Gastrocnemius medialis (tissue), 4 donors: ENCODE measurements at regions not wholly inside any gene's neighbourhood (a gene's known extent, or its start where the extent isn't known, plus 50 kb on each side); places are given as distances from the start of the nearest gene placed in this dataset.
"Not testable (repeated sequence)": the region's sequence is repeated elsewhere in the genome, so short reads cannot be mapped to it uniquely, and the experiment has no call there.

Experiments
- ATAC-seq, 2 donors: fragments of 150-250 bp; one replicate each; pipeline ENCODE4 v1.9.1; 2016
- DNase-seq, 2 donors: peaks; one replicate each; pipeline ENCODE4 v3.0.0-alpha.2; 2019
- H3K27ac ChIP-seq, 4 donors: fragments of 200-600 bp; sonication (generic); 1 replicate in 1 of 4; 2 replicates in 3 of 4; pipeline ENCODE4 v1.5.1; 2016 to 2018; ENCODE audit warnings: mild to moderate bottlenecking in 2 of 4, moderate library complexity in 1 of 4
- H3K27me3 ChIP-seq, 3 donors: fragments of 200-600 bp; sonication (generic) in 2 of 3; 1 replicate in 1 of 3; 2 replicates in 2 of 3; pipeline versions ENCODE4 v1.5.1 to v1.6.0; 2016 to 2019; ENCODE audit warnings: mild to moderate bottlenecking in 1 of 3, moderate library complexity in 1 of 3
- H3K36me3 ChIP-seq, 2 donors: fragments of 200-600 bp; sonication (generic) in 1 of 2; one replicate each; pipeline ENCODE4 v1.5.1; 2017 to 2018
- H3K4me1 ChIP-seq, 2 donors: fragments of 200-600 bp; sonication (generic) in 1 of 2; one replicate each; pipeline ENCODE4 v1.5.1; 2016 to 2017; ENCODE audit warnings: mild to moderate bottlenecking in 2 of 2
- H3K4me3 ChIP-seq, 4 donors: fragments of 200-600 bp; sonication (generic) in 3 of 4; 1 replicate in 1 of 4; 2 replicates in 3 of 4; pipeline ENCODE4 v1.5.1; 2016 to 2019; ENCODE audit warnings: mild to moderate bottlenecking in 2 of 4
- H3K9me3 ChIP-seq, 3 donors: fragments of 200-600 bp; sonication (generic) in 2 of 3; 1 replicate in 1 of 3; 2 replicates in 2 of 3; pipeline ENCODE4 v1.5.1; 2016 to 2019
- POLR2A ChIP-seq, 2 donors: fragments of 450-650 bp; IDR thresholded peaks; one replicate each; pipeline ENCODE4 v1.6.1; 2017; ENCODE audit warnings: antibody characterized with exemption in 2 of 2, mild to moderate bottlenecking in 2 of 2, moderate library complexity in 2 of 2
- in situ Hi-C, 4 donors: fragments of 200-750 bp; cut with MboI; loops; one replicate each; pipeline versions ENCODE4 v1.15.0 to v1.8.0; 2017; ENCODE audit warnings: low sequenced_read_pairs in 4 of 4
- intact Hi-C: fragments of 100-400 bp; cut with DNase I; formaldehyde crosslinking; loops from one replicate; pipeline ENCODE4 v1.15.1; 2023; ENCODE audit warnings: low total_unique reads

- H3K4me1 ChIP-seq, H3K36me3 ChIP-seq, intact Hi-C loops, H3K9me3 ChIP-seq, ATAC-seq, H3K27me3 ChIP-seq, in situ Hi-C loops, DNase-seq, H3K4me3 ChIP-seq: not testable (repeated sequence)
- peak overlapping the region; percentile 10 to 81 (median 40) for H3K27ac ChIP-seq
Observed at GRCh38 chr1:149157409-149157808, 54.1 kb upstream of the NBPF9 start.

GRCh38 chr1:149158308-149158707, 55.0 kb upstream of the NBPF9 start:
- H3K4me3 ChIP-seq, in situ Hi-C loops, H3K9me3 ChIP-seq, H3K4me1 ChIP-seq, intact Hi-C loops, H3K36me3 ChIP-seq, H3K27me3 ChIP-seq: not testable (repeated sequence)
- ATAC-seq, result peak in 1 of 2 donors; percentile 48
- peak overlapping the region; percentile 64 to 81 (median 74) for H3K27ac ChIP-seq
- peak in 1 of 2 donors; percentile 14 for DNase-seq

GRCh38 chr1:149163063-149163444, 59.7 kb upstream of the NBPF9 start:
- H3K27ac ChIP-seq, result peak overlapping the region; percentile 13 to 62 (median 24)
- H3K27me3 ChIP-seq, H3K4me3 ChIP-seq: not testable (repeated sequence)

GRCh38 chr1:149174765-149175164, 71.4 kb upstream of the NBPF9 start:
- ATAC-seq, in situ Hi-C loops, H3K4me3 ChIP-seq: not testable (repeated sequence)

More at GRCh38 chr1:149163063-149163444, 59.7 kb upstream of the NBPF9 start:
- in situ Hi-C loops, DNase-seq, H3K9me3 ChIP-seq, H3K4me1 ChIP-seq, H3K36me3 ChIP-seq, intact Hi-C loops: not testable (repeated sequence)
- ATAC-seq, result peak; percentile 70 to 93

GRCh38 chr1:149175812-149176211, 72.5 kb upstream of the NBPF9 start:
- H3K36me3 ChIP-seq, H3K9me3 ChIP-seq, intact Hi-C loops, ATAC-seq, in situ Hi-C loops, H3K4me1 ChIP-seq, H3K27me3 ChIP-seq: not testable (repeated sequence)
- Histone ChIP-seq H3K4me3 (peak overlapping the region; percentile 53 to 58 (median 54)), H3K27ac (peak overlapping the region; percentile 57 to 64 (median 59))
- peak in 1 of 2 donors; percentile 47 for DNase-seq

More at GRCh38 chr1:149174765-149175164, 71.4 kb upstream of the NBPF9 start:
- H3K9me3 ChIP-seq, intact Hi-C loops, H3K4me1 ChIP-seq, DNase-seq, H3K27me3 ChIP-seq, H3K36me3 ChIP-seq, H3K27ac ChIP-seq: not testable (repeated sequence)

GRCh38 chr1:149176453-149177316, 73.3 kb upstream of the NBPF9 start:
- ATAC-seq, H3K36me3 ChIP-seq, intact Hi-C loops, in situ Hi-C loops, H3K9me3 ChIP-seq, H3K4me1 ChIP-seq, H3K27me3 ChIP-seq: not testable (repeated sequence)
- peak; percentile 17 to 50 for DNase-seq
- peak; percentile 6 to 29 for TF ChIP-seq POLR2A (IDR thresholded peaks at IDR 0.05)
- Histone ChIP-seq H3K27ac (peak overlapping the region; percentile 78 to 85 (median 82)), H3K4me3 (peak overlapping the region; percentile 58 to 71 (median 63))

- in situ Hi-C loops, H3K27me3 ChIP-seq, H3K9me3 ChIP-seq, intact Hi-C loops, H3K4me1 ChIP-seq, DNase-seq, ATAC-seq, H3K4me3 ChIP-seq, H3K36me3 ChIP-seq: not testable (repeated sequence)
- H3K27ac ChIP-seq, result peak overlapping the region in 3 of 4 donors; percentile 19 to 62 (median 57)
Observed at GRCh38 chr1:149190742-149191141, 87.4 kb upstream of the NBPF9 start.

GRCh38 chr1:149196651-149197050, 93.3 kb upstream of the NBPF9 start:
- H3K27me3 ChIP-seq, in situ Hi-C loops, H3K4me1 ChIP-seq, H3K9me3 ChIP-seq, H3K4me3 ChIP-seq, intact Hi-C loops, DNase-seq: not testable (repeated sequence)
- Histone ChIP-seq H3K27ac (peak overlapping the region; percentile 5 to 60 (median 27)), H3K36me3 (peaks cover 0 to 14% of the 10 kb centered on the region in 2 donors)
- ATAC-seq, result peak in 1 of 2 donors; percentile 16

GRCh38 chr1:149200567-149200966, 97.2 kb upstream of the NBPF9 start:
- H3K4me3 ChIP-seq, DNase-seq, in situ Hi-C loops, ATAC-seq, intact Hi-C loops, H3K4me1 ChIP-seq, H3K9me3 ChIP-seq, H3K27me3 ChIP-seq: not testable (repeated sequence)
- peak overlapping the region; percentile 3 to 61 (median 58) for H3K27ac ChIP-seq
- peaks cover 0 to 14% of the 10 kb centered on the region in 2 donors for H3K36me3 ChIP-seq

GRCh38 chr1:149202283-149202682, 98.9 kb upstream of the NBPF9 start:
- ATAC-seq, H3K27me3 ChIP-seq, intact Hi-C loops, H3K4me1 ChIP-seq, H3K36me3 ChIP-seq, H3K4me3 ChIP-seq, DNase-seq, H3K9me3 ChIP-seq, H3K27ac ChIP-seq, in situ Hi-C loops: not testable (repeated sequence)

GRCh38 chr1:149204396-149204795, 101.0 kb upstream of the NBPF9 start:
- DNase-seq, intact Hi-C loops, H3K4me1 ChIP-seq, H3K27me3 ChIP-seq, ATAC-seq, in situ Hi-C loops, H3K9me3 ChIP-seq, H3K36me3 ChIP-seq, H3K4me3 ChIP-seq: not testable (repeated sequence)
- peak overlapping the region in 1 of 4 donors; percentile 64 for H3K27ac ChIP-seq

GRCh38 chr1:149208836-149209235, 105.5 kb upstream of the NBPF9 start:
- H3K27me3 ChIP-seq, H3K36me3 ChIP-seq, H3K4me3 ChIP-seq, H3K4me1 ChIP-seq, intact Hi-C loops, H3K27ac ChIP-seq, ATAC-seq, in situ Hi-C loops, DNase-seq, H3K9me3 ChIP-seq: not testable (repeated sequence)
